MM.1S (cell line): ENCODE measurements at regions not wholly inside any gene's neighbourhood (a gene's known extent, or its start where the extent isn't known, plus 50 kb on each side); places are given as distances from the start of the nearest gene placed in this dataset.

ENCODE experiments used
- DNase-seq: peaks from one replicate; pipeline ENCODE4 v3.0.0-alpha.2; 2015
- H2AFZ ChIP-seq: fragments of 300-600 bp; sonication (generic); 2 replicates; pipeline ENCODE4 v1.6.0; 2016; ENCODE audit warnings: antibody characterized with exemption, low read length
- H3F3A ChIP-seq: fragments of 300-600 bp; sonication (generic); 2 replicates; pipeline ENCODE4 v1.6.1; 2016; ENCODE audit warnings: mild to moderate bottlenecking, antibody characterized with exemption, low read length, moderate library complexity, mixed read lengths; ENCODE audit not compliant: insufficient read depth
- H3K27ac ChIP-seq: fragments of 300-600 bp; sonication (generic); 2 replicates; pipeline ENCODE4 v1.5.1; 2016; ENCODE audit warnings: mild to moderate bottlenecking, low read length
- H3K27me3 ChIP-seq: fragments of 300-600 bp; sonication (generic); replicated peaks from 2 replicates; pipeline ENCODE4 v1.6.0; 2016; ENCODE audit warnings: low read length; ENCODE audit not compliant: insufficient read depth
- H3K36me3 ChIP-seq: fragments of 300-600 bp; sonication (generic); replicated peaks from 2 replicates; pipeline ENCODE4 v1.6.1; 2016; ENCODE audit warnings: mild to moderate bottlenecking, low read length, mixed read lengths; ENCODE audit not compliant: insufficient read depth
- H3K4me1 ChIP-seq: fragments of 300-600 bp; sonication (generic); 2 replicates; pipeline ENCODE4 v1.6.1; 2016; ENCODE audit warnings: low read length, mixed read lengths
- H3K4me2 ChIP-seq: fragments of 300-600 bp; sonication (generic); 2 replicates; pipeline ENCODE4 v1.6.0; 2016; ENCODE audit warnings: low read depth, low read length
- H3K4me3 ChIP-seq: fragments of 300-600 bp; sonication (generic); 2 replicates; pipeline ENCODE4 v1.5.1; 2016; ENCODE audit warnings: low read length, mixed read lengths
- H3K79me2 ChIP-seq: fragments of 300-600 bp; sonication (generic); 2 replicates; pipeline ENCODE4 v1.6.1; 2016; ENCODE audit warnings: mixed run types, low read length, mixed read lengths
- H3K9ac ChIP-seq: fragments of 300-600 bp; sonication (generic); 2 replicates; pipeline ENCODE4 v1.6.1; 2016; ENCODE audit warnings: low read length, mixed read lengths
- H3K9me2 ChIP-seq: fragments of 300-600 bp; sonication (generic); replicated peaks from 2 replicates; pipeline ENCODE4 v1.6.1; 2016; ENCODE audit warnings: mild to moderate bottlenecking, low read length, mixed read lengths; ENCODE audit not compliant: insufficient read depth
- H3K9me3 ChIP-seq: fragments of 300-600 bp; sonication (generic); replicated peaks from 2 replicates; pipeline ENCODE4 v1.6.1; 2016; ENCODE audit warnings: mild to moderate bottlenecking, low read length, mixed read lengths; ENCODE audit not compliant: insufficient read depth
- H4K20me1 ChIP-seq: fragments of 300-600 bp; sonication (generic); 2 replicates; pipeline ENCODE4 v1.6.1; 2016; ENCODE audit warnings: mild to moderate bottlenecking, low read length, moderate library complexity, mixed read lengths; ENCODE audit not compliant: insufficient read depth
- CTCF ChIP-seq: fragments of 300-600 bp; sonication (generic); IDR thresholded peaks from 2 replicates; pipeline ENCODE4 v1.5.1; 2016; ENCODE audit warnings: antibody characterized with exemption, low read length, mixed read lengths
- EZH2 ChIP-seq: fragments of 300-600 bp; sonication (generic); optimal IDR thresholded peaks from 2 replicates; pipeline ENCODE3; 2017; ENCODE audit warnings: low read depth, mild to moderate bottlenecking, antibody characterized with exemption, low read length, mixed read lengths
- EZH2phosphoT487 ChIP-seq: fragments of 300-600 bp; sonication (generic); IDR thresholded peaks from 2 replicates; pipeline ENCODE4 v1.6.1; 2018; ENCODE audit warnings: antibody characterized with exemption, low read length

- no peaks in the 10 kb centered on the region for H3F3A ChIP-seq
- no peaks in the 10 kb centered on the region for H3K36me3 ChIP-seq
- H3K79me2 ChIP-seq = no peaks in the 10 kb centered on the region
- DNase-seq = peak; percentile 34
- H2AFZ ChIP-seq = no peak overlapping the region
- H3K4me3 ChIP-seq = no peak overlapping the region
- peak overlapping the region; percentile 36; the same call in 1 of the 2 replicates for H3K27ac ChIP-seq
- H3K4me1 ChIP-seq = no peaks in the 10 kb centered on the region
- H4K20me1 ChIP-seq = no peaks in the 10 kb centered on the region
- no peaks in the 10 kb centered on the region for H3K9me3 ChIP-seq
- H3K9me2 ChIP-seq = no peaks in the 10 kb centered on the region
- TF ChIP-seq EZH2phosphoT487 (no peak), EZH2 (no peak), CTCF (no peak)
- H3K4me2 ChIP-seq = no peak overlapping the region
- H3K27me3 ChIP-seq = no peaks in the 10 kb centered on the region
- H3K9ac ChIP-seq = no peak overlapping the region
Observed at GRCh38 chr1:14138135-14138506, 438.1 kb downstream of the PRDM2 start.

GRCh38 chr1:14138687-14139086 is 438.7 kb downstream of the PRDM2 start:
- Histone ChIP-seq H3K9ac (no peak overlapping the region), H3K36me3 (no peaks in the 10 kb centered on the region), H3K79me2 (no peaks in the 10 kb centered on the region), H3K4me1 (no peaks in the 10 kb centered on the region), H2AFZ (no peak overlapping the region), H3K9me2 (no peaks in the 10 kb centered on the region), H3K4me2 (no peak overlapping the region), H4K20me1 (no peaks in the 10 kb centered on the region), H3K9me3 (no peaks in the 10 kb centered on the region), H3K4me3 (no peak overlapping the region), H3K27ac (no peak overlapping the region), H3F3A (no peaks in the 10 kb centered on the region), H3K27me3 (no peaks in the 10 kb centered on the region)
- no peak for DNase-seq
- no peak for TF ChIP-seq EZH2phosphoT487
- no peak for TF ChIP-seq EZH2
- TF ChIP-seq CTCF = no peak

- Histone ChIP-seq H3K27ac (no peak overlapping the region), H2AFZ (no peak overlapping the region), H3K4me3 (no peak overlapping the region), H4K20me1 (no peaks in the 10 kb centered on the region), H3K4me1 (no peaks in the 10 kb centered on the region), H3K4me2 (no peak overlapping the region), H3K36me3 (no peaks in the 10 kb centered on the region), H3K9ac (no peak overlapping the region), H3K79me2 (no peaks in the 10 kb centered on the region), H3K9me3 (no peaks in the 10 kb centered on the region), H3K9me2 (no peaks in the 10 kb centered on the region), H3F3A (no peaks in the 10 kb centered on the region), H3K27me3 (no peaks in the 10 kb centered on the region)
- TF ChIP-seq CTCF (no peak), EZH2phosphoT487 (no peak), EZH2 (no peak)
- no peak for DNase-seq
Observed at GRCh38 chr1:14140831-14141401, 440.9 kb downstream of the PRDM2 start.
